Fibroblast of lung (primary cell): ENCODE measurements at regions not wholly inside any gene's neighbourhood (a gene's known extent, or its start where the extent isn't known, plus 50 kb on each side); places are given as distances from the start of the nearest gene placed in this dataset.

Experiments
- DNase-seq, 2 donors: peaks; one replicate each; pipeline versions ENCODE4 v3.0.0 to v3.0.0-alpha.2; 2010; ENCODE audit warnings: low read depth in 2 of 2
- H2AFZ ChIP-seq: 2 replicates; pipeline ENCODE4 v1.5.1; 2012; ENCODE audit warnings: low read length, control low read depth, inconsistent platforms
- H3K27ac ChIP-seq: 2 replicates; pipeline ENCODE4 v1.5.1; 2011; ENCODE audit warnings: low read length, control low read depth; ENCODE audit not compliant: insufficient read depth
- H3K27me3 ChIP-seq: 2 replicates; pipeline ENCODE4 v1.5.1; 2011; ENCODE audit warnings: mild to moderate bottlenecking, low read length; ENCODE audit not compliant: control insufficient read depth, insufficient read depth
- H3K36me3 ChIP-seq: 2 replicates; pipeline ENCODE4 v1.5.1; 2011; ENCODE audit warnings: low read length; ENCODE audit not compliant: control insufficient read depth, insufficient read depth
- H3K4me1 ChIP-seq: 2 replicates; pipeline ENCODE4 v1.5.1; 2011; ENCODE audit warnings: low read length; ENCODE audit not compliant: control insufficient read depth, insufficient read depth; ENCODE audit errors: extremely low read depth
- H3K4me2 ChIP-seq: 2 replicates; pipeline ENCODE4 v1.5.1; 2011; ENCODE audit warnings: low read length, control low read depth; ENCODE audit not compliant: insufficient read depth; ENCODE audit errors: extremely low read depth
- H3K4me3 ChIP-seq, 4 experiments: fragments of 200-600 bp in 1 of 4; sonication (generic) in 1 of 4; replicated peaks in 1 of 4; 2 replicates each; pipeline ENCODE4 v1.5.1; 2011 to 2016; ENCODE audit warnings: low read length in 4 of 4, low read depth in 3 of 4, mild to moderate bottlenecking in 3 of 4, control low read depth in 2 of 4, inconsistent platforms in 1 of 4, mixed read lengths in 1 of 4; ENCODE audit not compliant: insufficient read depth in 1 of 4; ENCODE audit errors: control extremely low read depth in 1 of 4
- H3K79me2 ChIP-seq: 2 replicates; pipeline ENCODE4 v1.5.1; 2012; ENCODE audit warnings: mild to moderate bottlenecking, low read length, inconsistent platforms; ENCODE audit not compliant: control insufficient read depth, insufficient read depth
- H3K9ac ChIP-seq: 2 replicates; pipeline ENCODE4 v1.5.1; 2011; ENCODE audit warnings: mild to moderate bottlenecking, low read length, control low read depth; ENCODE audit not compliant: insufficient read depth
- H3K9me3 ChIP-seq: 2 replicates; pipeline ENCODE4 v1.5.1; 2012; ENCODE audit warnings: low read depth, low read length; ENCODE audit not compliant: control insufficient read depth, insufficient read depth
- H4K20me1 ChIP-seq: 2 replicates; pipeline ENCODE4 v1.5.1; 2011; ENCODE audit warnings: low read length; ENCODE audit not compliant: control insufficient read depth, insufficient read depth; ENCODE audit errors: extremely low read depth
- EZH2 ChIP-seq: IDR thresholded peaks from 2 replicates; pipeline ENCODE4 v1.5.1; 2012; ENCODE audit warnings: low read length, control low read depth, mild to moderate bottlenecking; ENCODE audit errors: missing control alignments
- TF ChIP-seq, protein P1 (sequence below), 2 donors: IDR thresholded peaks in 1 of 2; conservative IDR thresholded peaks in 1 of 2; 1 replicate in 1 of 2; 2 replicates in 1 of 2; pipeline ENCODE4 v1.5.1; 2011 to 2012; ENCODE audit warnings: low read length in 2 of 2, control low read depth in 1 of 2, inconsistent platforms in 1 of 2, low read depth in 1 of 2, mild to moderate bottlenecking in 1 of 2

DNA sequence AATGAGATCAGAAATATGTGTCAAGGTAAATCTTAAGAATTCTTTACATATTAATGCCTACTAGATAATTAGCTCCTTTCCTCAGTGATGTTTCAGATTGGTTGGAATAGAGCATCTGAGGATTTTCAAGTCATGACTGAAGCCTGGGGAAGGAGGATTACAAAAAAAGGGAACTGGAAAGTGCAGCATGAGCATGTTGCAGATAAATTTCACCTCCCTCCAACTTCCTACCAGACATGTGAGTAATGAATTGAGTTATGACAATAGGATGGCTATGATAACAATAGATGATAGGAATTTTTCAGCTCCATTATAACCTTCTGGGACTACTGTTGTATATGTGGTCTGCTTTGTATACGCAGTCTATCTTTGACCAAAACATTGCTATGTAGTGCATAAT lies 104.2 kb upstream of the RAB18 start:
- no peak overlapping the region for H2AFZ ChIP-seq
- no peak overlapping the region for H3K27ac ChIP-seq
- no peaks in the 10 kb centered on the region for H3K27me3 ChIP-seq
- H3K4me3 ChIP-seq: no peak overlapping the region
- no peaks in the 10 kb centered on the region for H3K9me3 ChIP-seq
- no peaks in the 10 kb centered on the region for H3K4me1 ChIP-seq
- no peak for TF ChIP-seq EZH2
- TF ChIP-seq, protein P1, sequence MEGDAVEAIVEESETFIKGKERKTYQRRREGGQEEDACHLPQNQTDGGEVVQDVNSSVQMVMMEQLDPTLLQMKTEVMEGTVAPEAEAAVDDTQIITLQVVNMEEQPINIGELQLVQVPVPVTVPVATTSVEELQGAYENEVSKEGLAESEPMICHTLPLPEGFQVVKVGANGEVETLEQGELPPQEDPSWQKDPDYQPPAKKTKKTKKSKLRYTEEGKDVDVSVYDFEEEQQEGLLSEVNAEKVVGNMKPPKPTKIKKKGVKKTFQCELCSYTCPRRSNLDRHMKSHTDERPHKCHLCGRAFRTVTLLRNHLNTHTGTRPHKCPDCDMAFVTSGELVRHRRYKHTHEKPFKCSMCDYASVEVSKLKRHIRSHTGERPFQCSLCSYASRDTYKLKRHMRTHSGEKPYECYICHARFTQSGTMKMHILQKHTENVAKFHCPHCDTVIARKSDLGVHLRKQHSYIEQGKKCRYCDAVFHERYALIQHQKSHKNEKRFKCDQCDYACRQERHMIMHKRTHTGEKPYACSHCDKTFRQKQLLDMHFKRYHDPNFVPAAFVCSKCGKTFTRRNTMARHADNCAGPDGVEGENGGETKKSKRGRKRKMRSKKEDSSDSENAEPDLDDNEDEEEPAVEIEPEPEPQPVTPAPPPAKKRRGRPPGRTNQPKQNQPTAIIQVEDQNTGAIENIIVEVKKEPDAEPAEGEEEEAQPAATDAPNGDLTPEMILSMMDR (conservative IDR thresholded peaks at IDR 0.05 in 1 of 2, IDR thresholded peaks at IDR 0.05 in 1 of 2; ENCODE audit: low read depth in 1 of 2, low read length in 2 of 2): no peak
- no peak overlapping the region for H3K4me2 ChIP-seq
- no peaks in the 10 kb centered on the region for H4K20me1 ChIP-seq
- no peak for DNase-seq
- no peaks in the 10 kb centered on the region for H3K79me2 ChIP-seq
- no peaks in the 10 kb centered on the region for H3K36me3 ChIP-seq
- H3K9ac ChIP-seq: no peak overlapping the region

DNA sequence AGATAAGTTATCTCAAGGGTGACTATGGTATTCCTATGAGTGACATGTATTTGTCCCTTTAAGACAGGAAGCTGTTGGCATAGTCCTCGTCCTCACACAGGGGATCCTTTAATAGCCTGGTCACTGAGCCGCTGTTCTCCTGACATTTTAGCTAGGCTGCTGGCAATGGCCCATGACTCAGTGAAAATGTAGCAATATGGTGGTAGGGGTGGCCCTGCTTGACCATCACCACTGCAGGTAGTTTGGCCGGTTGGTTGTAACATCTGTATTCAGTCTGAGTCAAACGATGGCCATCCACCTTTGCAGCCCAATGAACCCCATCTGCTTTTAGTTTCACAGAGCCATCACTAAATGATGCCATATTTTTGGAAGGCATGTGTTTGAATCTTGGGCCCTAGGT lies 110.1 kb upstream of the RAB18 start:
- no peaks in the 10 kb centered on the region for H4K20me1 ChIP-seq
- H3K4me3 ChIP-seq: no peak overlapping the region
- no peak overlapping the region for H3K27ac ChIP-seq
- H3K4me2 ChIP-seq: no peak overlapping the region
- no peaks in the 10 kb centered on the region for H3K9me3 ChIP-seq
- TF ChIP-seq, protein P1 (conservative IDR thresholded peaks at IDR 0.05 in 1 of 2, IDR thresholded peaks at IDR 0.05 in 1 of 2; ENCODE audit: low read depth in 1 of 2, low read length in 2 of 2): no peak
- no peak for TF ChIP-seq EZH2
- H3K27me3 ChIP-seq: no peaks in the 10 kb centered on the region
- H3K79me2 ChIP-seq: no peaks in the 10 kb centered on the region
- H3K9ac ChIP-seq: no peak overlapping the region
- H3K36me3 ChIP-seq: no peaks in the 10 kb centered on the region
- H3K4me1 ChIP-seq: no peaks in the 10 kb centered on the region
- no peak overlapping the region for H2AFZ ChIP-seq
- no peak for DNase-seq

DNA sequence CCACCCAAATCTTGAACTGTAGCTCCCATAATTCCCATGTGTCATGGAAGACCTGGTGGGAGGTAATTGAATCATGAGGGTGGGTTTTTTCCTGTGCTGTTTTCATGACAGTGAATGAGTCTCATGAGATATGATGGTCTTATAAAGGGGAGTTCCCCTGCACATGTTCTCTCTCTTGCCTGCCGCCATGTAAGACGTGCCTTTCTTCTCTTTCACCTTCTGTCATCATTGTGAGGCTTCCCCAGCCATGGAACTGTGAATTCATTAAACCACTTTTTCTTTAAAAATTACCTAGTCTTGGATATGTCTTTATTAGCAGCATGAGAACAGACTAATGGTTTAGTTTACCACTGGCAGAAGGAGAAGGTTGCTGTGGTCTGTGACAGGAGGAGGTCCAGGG lies 111.5 kb upstream of the RAB18 start:
- no peaks in the 10 kb centered on the region for H3K4me1 ChIP-seq
- no peaks in the 10 kb centered on the region for H3K79me2 ChIP-seq
- H4K20me1 ChIP-seq: no peaks in the 10 kb centered on the region
- no peak overlapping the region for H3K4me3 ChIP-seq
- no peaks in the 10 kb centered on the region for H3K9me3 ChIP-seq
- no peak overlapping the region for H3K9ac ChIP-seq
- DNase-seq: no peak
- no peak overlapping the region for H3K27ac ChIP-seq
- H3K27me3 ChIP-seq: no peaks in the 10 kb centered on the region
- no peak for TF ChIP-seq EZH2
- TF ChIP-seq, protein P1 (conservative IDR thresholded peaks at IDR 0.05 in 1 of 2, IDR thresholded peaks at IDR 0.05 in 1 of 2; ENCODE audit: low read depth in 1 of 2, low read length in 2 of 2): no peak
- H3K4me2 ChIP-seq: no peak overlapping the region
- H2AFZ ChIP-seq: no peak overlapping the region
- H3K36me3 ChIP-seq: no peaks in the 10 kb centered on the region
